SIG-M5 treated with dmso at 0.1 percent for 504 hours (cell line): ENCODE measurements at regions not wholly inside any gene's neighbourhood (a gene's known extent, or its start where the extent isn't known, plus 50 kb on each side); places are given as distances from the start of the nearest gene placed in this dataset.
"Not testable (repeated sequence)": the region's sequence is repeated elsewhere in the genome, so short reads cannot be mapped to it uniquely, and the experiment has no call there.

Experiments
- DNase-seq: peaks from one replicate; lab custom pipeline; 2025; ENCODE audit not compliant: unreplicated experiment; lab: John Stamatoyannopoulos, UW

DNA sequence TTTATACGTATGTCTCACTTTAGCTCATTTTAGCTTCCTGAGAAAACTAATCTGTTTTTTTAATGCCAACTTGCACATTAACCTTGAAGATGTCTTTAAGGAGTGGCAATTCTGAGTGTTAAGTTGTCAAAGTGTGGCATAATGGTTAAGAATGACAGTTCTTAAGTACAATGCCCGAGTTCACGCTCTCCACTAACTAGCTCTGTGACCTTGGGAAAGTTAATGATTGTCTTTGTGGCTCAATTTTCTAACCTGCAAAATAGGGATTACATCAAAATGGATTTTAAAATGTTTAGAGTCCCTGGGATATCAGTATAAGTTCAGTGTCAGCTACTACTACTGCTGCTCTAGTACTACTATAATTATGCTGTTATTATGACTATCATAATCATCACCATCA lies 409.7 kb downstream of the SOCS6 start:
- no peak for DNase-seq

DNA sequence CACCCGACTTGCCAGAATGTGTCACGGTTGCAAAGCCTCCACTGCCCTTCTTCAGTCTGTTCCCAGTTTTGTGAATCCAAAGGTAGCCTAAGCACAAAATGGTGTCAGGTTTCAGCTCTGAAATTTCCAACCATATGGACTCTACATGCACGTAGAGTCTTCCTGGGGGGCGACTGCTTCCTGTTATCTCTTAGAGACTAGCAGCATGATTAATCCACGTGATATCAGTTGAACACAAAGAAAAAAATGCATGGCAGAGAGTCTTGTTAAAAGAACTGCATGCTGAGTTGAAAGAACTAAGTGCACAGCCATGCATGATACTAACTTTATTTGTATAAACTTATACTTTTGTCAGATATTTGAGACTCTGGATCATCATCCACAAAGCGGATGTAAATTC lies 404.4 kb downstream of the SOCS6 start:
- DNase-seq, result no peak

DNA sequence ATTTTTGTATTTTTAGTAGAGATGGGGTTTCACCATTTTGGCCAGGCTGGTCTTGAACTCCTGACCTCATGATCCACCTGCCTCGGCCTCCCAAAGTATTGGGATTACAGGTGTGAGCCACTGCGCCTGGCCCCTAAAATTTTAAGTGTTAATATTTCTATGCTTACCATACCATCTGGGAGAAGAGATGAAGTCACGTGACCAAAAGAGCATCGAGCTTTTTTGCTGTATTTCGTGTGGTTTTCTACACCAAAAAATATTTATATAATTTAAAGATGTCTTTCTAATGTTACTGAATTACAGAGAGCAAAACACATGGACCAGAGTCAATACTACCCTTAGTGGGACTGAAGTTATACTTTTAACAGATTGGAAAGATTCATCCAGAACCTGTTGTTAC lies 400.9 kb downstream of the SOCS6 start:
- DNase-seq, result not testable (repeated sequence)

DNA sequence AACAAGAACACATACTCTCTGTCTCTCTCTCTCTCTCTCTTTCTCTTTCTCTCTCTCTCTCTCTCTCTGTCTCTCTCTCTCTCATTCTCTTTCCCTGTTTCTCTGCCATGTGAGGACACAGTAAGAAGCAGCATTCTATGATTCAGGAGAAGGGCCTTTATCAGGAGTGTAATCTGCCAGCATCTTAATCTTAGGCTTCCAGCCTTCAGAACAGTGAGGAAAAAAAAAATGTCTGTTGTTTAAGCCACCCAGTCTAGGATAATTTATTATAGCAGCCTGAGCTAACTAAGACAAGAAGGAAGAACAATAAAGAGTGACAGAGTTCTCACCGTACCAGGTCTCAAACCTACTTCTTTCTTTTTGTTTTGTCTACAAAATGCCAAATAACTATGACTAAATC lies 399.4 kb downstream of the SOCS6 start:
- DNase-seq, result no peak

DNA sequence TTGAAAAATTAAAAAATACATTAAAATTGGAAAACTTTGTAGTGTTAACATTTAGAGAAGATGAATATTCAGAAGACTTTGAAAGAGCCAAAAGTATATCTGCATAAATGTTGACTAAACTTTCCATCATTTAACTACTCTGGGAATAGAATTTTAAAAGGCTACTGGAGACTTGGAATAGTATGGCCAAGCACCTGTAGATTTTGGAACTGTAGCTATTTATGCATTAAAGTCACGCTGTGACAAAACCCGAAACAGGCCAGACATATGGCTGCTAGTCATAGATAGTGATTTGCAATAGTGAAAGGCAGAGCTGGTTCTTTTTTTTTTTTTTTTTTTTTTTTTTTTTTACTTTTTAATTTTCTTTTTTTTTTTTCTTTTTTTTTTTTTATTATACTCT lies 396.0 kb downstream of the SOCS6 start:
- no peak for DNase-seq

DNA sequence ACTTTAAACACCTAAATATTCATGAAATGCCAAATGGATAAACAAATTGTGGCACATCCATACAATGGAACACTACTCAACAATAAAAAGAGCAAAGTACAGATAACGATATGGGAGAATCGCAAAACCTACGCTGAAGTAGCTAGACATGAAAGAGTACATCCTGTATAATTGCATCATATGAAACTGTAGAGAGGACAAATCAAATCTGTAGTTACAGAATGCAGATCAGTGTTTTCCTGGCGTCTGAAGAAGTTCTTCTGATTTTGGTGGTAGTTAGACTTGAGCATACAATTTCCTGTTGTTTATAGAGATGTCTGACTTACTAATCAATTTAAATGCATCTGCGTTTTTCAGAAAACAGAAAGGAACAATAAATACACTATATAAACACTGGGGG lies 394.4 kb downstream of the SOCS6 start:
- DNase-seq, result no peak

DNA sequence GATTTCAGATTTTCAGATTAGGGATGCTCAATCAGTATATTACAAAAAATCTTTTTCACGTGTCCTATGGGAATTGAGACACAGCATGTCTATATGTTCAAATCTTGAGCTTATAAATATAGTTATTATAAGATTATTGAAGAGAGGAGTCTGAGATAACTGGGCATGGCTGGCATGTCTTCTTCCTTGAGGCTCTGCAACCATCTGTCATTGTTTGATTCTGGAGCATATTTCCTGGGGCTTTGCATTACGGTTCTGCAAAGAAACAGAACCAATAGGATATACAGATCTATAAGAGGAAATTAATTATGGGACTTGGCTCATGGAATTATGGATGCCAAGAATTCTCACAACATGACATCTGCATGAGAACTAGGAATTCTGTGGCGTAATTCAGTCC lies 386.1 kb downstream of the SOCS6 start:
- no peak for DNase-seq

DNA sequence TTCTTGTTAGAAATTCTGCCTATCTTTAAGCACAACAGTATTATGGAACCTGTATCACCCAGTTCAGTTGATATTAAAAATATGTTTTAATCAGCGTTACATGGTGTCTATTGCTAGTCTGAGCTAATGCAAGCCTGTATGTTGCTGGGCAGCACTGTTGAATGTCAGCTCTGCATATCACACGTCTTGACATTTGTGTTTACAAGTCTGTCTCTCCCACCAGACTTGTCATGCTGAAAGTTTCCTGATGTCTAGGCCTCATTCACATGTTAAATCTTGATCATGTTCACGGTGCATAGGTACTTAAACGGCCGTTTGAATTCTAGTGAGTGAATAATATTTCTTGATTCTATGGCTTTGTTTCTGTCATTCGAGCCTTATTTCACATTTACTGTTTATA lies 385.0 kb downstream of the SOCS6 start:
- no peak for DNase-seq

DNA sequence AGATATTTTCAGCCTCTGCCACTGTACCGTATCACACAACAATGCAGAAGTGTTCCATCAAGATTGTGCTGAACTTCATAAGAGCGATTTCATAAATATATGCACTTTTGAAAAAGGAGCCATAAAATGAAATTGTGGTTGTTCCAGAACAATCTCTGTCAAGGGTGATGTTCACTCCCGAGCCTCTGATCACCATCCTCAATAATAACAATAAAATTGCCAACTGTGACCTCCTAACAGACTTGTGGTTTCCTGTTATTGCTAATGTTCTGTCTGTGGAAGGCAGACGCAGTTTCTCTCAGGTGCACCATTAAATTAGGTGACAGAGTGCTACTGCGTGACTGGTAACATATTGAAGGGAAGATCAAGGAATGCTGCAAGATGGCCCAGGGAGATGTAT lies 383.7 kb downstream of the SOCS6 start:
- no peak for DNase-seq

DNA sequence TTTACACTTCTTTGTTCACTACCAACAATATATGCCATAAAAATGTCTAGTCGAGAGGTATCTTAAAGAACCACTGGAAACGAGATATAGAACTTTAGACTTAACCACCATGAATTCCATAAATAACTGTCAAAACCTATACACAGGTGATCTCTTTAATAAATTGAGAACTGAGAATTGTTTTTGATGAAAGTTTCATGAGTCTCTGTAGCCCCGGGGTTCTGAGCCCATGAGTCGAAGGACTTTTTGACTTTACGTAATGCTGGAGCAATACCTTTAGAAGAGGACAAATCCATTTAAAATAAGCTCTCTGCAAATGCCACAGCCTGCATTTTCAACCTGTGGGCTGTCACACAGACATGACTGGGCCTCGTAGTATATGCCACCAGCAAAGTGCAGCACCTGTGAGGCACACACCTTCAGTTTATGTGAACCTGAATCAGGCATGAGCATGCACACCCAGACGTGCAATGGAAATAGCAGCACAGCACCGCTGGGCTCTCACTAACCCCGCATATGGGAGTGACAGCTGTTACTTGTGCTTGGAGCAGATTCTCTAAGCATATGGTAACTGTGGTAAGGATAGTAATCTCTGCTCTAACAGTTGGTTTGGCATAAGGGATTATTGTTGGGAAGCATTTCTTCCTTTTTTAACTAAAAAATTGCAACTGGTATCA lies 383.2 kb downstream of the SOCS6 start:
- DNase-seq, result no peak

DNA sequence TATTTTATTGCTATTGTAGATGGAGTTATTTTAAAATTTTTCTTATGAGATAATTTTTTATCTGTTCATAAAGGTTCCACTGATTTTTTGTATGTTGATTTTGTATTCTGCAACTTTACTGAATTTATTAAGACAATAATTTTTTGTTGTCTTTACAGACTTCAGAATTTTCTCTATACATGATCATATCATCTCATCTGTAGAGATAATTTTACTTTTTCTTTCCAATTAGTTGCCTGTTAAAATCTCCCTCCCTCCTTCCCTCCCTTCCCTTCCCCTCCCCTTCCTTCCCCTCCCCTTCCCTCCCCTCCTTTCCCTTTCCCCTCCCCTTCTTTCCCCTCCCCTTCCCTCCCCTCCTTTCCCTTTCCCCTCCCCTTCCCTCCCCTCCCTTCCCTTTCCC lies 378.1 kb downstream of the SOCS6 start:
- DNase-seq, result no peak

DNA sequence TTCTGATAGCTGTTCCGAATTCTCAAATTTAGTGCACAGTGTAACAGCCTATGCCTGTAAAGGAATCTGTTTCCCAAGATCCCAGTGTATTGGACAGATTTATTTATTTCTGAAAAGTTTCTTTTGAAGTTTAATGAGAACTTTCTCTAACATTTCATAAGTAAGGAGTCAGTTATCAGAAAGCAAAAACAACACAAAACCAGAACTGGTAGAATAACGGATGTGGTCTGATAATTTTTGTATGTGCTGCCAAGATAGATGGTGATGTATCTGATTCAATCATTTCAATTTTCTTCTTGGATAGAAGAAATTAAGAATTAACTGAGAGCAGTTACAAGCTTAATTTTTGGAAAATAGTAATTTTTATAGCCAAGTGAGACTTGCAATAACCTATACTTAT lies 374.3 kb downstream of the SOCS6 start:
- DNase-seq, result no peak

DNA sequence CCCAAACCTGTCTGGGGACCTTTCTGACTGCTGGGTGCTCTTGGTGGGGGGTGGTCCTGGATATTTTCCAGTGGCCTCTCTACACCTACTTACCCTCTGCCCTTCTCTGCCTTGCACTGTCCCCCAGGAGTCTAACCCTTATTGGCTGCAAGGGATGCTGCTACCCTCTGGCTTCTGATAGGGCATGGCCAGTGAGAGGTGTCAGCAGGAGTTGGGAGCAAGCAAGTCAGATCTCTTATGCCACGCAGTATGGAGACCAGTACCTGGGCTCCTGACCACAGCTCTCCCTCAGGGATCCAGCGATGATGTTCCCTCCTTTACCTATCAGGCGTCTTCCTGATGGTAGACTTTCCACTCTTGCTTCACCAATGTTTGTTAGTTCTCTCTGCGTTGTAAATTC lies 373.7 kb downstream of the SOCS6 start:
- no peak for DNase-seq

DNA sequence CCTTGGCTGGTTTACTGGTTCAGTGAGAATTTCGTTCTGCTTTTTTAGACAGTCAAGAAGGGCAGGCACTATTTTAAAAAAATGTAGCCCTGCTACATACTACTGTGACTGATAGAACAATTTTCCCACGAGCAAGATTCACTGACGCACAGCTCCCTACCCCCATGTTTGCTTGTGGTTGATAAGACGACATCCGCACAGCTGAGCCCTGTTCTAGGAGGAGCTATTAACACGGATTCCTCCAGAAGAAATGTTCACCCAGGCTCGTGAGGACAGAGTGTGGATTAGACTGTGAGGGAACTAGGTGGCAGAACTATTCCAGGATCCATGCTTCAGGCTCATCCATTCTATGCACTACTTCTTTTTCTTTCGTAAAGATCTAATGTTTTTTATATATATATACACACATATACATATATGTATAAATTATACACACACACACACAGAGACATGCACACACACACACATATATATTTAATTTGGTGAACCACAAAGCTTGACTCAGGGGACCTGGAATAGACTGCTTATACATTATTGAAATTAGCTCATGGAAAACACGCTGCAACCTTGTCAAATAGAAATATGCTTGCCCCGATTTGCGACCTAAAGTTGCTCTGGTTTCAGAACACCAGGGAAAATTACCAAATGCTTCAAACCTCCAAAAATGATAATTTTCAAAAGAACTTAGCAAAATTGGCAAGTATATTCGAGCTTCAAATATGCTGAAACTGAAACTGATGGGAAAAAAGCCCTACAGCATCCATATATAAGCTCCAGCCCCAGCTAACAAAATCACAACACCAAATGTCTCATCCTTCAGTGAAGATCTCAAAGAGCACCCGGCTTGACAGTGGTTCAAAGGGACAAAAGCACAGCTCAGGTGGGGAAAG lies 370.4 kb downstream of the SOCS6 start:
- DNase-seq, result no peak

DNA sequence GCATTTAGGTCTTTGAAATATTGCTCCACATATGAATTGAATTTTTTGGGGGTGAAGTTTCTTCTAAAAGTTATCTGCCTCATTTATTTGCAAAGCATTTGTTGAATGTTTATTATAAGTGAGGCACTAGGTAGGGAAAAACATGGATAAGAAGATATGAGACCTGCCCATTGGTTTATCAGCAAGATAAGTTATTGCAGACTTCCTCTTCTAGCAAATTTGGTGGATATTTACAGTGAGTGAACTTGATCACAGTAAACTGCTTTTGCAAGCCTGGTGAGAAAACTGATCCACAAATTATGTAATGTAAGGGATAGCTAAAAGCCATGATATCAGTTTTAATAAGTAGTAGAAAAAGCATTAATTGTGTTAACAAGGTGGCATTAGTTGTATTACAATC lies 364.8 kb downstream of the SOCS6 start:
- no peak for DNase-seq

DNA sequence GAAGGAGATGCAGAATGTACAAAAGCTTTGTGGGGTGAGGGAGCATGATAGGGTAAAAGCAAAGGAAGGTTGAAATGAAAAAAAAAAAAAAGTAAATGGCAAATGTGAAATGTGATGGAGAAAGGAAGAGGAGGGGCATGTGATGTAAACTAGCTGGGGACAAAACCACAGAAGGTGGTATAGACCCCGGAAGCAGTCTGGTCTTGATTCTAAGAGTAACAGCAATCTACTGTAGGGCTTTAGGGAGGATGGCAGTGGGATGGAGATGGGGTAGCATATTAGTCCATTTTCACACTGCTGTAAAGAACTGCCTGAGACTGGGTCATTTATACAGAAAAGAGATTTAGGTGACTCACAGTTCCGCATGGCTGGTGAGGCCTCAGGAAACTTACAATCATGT lies 362.0 kb downstream of the SOCS6 start:
- no peak for DNase-seq

DNA sequence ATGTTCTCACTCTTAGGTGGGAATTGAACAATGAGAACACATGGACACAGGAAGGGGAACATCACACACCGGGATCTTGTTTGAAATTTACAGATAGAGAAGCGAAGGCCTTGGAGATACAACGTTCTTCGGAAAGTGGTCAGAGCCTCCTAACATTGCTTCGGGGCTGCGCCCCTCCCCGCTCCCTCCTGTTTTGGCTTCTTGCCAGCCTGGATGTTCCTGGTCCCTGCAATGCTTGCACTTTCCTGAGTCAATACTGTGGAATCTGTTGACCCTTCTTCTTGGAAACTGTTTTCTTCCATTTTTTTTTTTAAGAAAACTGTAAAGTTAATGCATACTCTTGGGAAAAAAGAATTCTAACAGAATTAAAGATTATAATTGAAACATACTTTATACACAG lies 360.8 kb downstream of the SOCS6 start:
- DNase-seq, result no peak

DNA sequence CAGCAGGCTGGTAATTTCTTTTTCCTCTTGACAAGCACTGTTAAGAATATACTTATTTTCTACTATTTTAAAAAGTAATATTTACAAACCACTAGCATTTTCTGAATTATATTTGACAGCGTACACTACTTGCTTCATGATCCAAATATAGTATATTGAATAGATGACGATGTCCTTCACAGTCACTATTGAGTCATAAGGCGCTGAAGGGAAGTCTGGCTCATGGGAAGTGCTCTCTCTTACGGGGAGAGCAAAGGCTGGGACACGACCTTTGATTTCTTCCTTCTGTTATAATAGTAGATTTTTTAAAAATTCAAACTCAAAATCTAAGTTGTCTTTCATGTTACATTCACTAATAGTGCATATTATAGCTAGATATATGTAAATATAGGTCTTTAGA lies 357.1 kb downstream of the SOCS6 start:
- DNase-seq, result no peak

DNA sequence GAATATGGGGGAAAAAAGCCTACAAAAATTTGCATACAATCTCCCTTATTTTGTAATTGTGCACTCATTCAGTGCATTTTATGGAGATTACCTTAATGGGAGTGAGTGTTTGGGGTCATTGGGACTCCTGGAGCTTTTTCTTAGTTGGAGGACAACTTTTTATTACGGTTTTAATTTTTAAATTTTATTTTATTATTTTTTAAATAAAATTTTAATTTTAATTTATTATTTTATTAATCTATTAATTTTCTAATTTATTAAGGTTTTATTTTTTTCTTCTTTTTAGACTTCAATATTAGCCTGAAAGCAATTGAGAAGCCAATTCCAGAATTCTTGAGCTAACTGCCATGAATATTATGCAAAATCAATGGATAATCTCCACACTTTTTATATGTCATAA lies 355.0 kb downstream of the SOCS6 start:
- no peak for DNase-seq

DNA sequence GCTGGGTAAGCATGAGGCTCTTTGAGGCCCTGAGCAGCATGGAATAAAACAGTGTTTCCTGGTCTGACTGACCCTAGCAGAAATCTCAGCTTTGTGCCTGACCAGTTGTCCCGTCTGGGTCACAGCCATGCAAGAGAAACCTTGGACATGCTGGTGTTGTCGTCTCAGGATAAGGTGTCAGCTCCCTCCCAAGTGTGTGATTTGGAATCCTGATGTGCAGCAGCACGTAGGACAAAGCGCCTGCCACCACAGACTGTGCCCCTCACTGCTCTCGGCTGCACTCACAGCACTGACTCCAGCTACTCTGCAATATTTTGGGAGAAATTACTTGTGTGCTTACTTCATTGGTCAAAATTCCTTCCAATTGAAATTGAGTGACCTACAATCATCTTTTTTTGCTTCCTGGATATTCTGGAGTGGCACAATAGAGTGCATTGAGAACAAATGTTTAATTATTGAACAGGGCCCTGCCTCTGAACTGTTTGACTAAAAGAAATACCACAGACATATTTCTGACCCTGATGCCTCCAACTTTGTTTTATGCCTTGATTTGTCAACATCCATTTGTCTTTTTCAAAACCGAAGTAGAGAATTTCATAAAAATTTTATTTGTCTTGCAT lies 352.4 kb downstream of the SOCS6 start:
- DNase-seq, result no peak

DNA sequence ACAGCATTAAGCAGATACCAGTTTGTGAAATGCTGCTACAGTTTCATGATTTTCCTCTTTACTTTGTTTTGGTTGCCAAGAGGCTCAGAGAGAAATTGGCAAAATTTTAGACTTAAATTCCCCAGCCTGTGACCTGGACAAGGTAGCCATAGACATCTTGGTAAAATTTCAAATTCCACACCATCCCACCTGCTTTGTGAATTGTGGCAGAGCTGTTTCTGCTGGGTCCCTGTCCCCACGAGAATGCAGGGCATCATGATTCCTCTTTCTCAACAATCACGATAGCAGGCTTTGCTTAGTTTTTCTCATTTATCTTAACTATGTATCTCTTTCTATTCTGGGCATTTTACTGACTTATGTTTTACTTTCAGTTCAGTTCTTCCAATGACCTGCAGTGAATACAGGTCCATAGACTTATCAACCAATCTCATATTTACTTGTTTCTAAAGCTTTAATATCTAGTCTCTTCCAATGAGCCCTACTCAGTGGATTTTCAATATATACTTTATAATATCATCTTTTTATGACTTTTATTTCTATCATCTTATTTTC lies 351.6 kb downstream of the SOCS6 start:
- DNase-seq, result no peak

DNA sequence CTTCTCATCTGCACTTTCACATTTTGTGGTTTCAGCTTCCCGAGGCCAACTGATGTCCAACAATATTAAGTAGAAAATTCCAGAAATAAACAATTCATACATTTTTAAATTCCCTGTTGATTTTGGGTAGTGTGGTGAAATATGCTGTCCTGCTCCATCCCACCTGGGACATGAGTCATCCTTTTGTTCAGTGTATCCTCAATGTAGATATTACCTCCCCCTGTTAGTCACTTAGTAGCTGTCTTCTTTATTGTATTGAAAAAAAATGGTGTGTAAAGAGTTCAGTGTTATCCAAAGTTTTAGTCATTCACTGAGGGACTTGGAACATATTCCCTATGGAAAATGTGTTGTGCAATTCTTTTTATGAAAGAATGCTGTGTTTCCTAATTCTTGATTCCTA lies 348.1 kb downstream of the SOCS6 start:
- DNase-seq, result no peak
